Esophagus (tissue), 2 donors: ENCODE measurements at regions not wholly inside any gene's neighbourhood (a gene's known extent, or its start where the extent isn't known, plus 50 kb on each side); places are given as distances from the start of the nearest gene placed in this dataset.

ENCODE experiments used
- H3K27ac ChIP-seq, 2 donors: one replicate each; pipeline ENCODE4 v1.5.1; 2013; ENCODE audit warnings: low read depth in 2 of 2, mild to moderate bottlenecking in 2 of 2, inconsistent platforms in 1 of 2, low read length in 1 of 2, moderate library complexity in 1 of 2
- H3K27me3 ChIP-seq, 2 donors: one replicate each; pipeline ENCODE4 v1.6.1; 2013; ENCODE audit warnings: low read length in 2 of 2, control low read depth in 1 of 2, mild to moderate bottlenecking in 1 of 2; ENCODE audit not compliant: insufficient read depth in 2 of 2, control insufficient read depth in 1 of 2
- H3K36me3 ChIP-seq, 2 donors: one replicate each; pipeline ENCODE4 v1.6.1; 2013; ENCODE audit warnings: low read length in 1 of 2; ENCODE audit not compliant: control insufficient read depth in 2 of 2, insufficient read depth in 2 of 2
- H3K4me1 ChIP-seq, 2 donors: one replicate each; pipeline ENCODE4 v1.6.1; 2013; ENCODE audit warnings: low read length in 1 of 2; ENCODE audit not compliant: control insufficient read depth in 2 of 2, insufficient read depth in 2 of 2
- H3K4me3 ChIP-seq, 2 donors: one replicate each; pipeline ENCODE4 v1.5.1; 2013; ENCODE audit warnings: low read length in 2 of 2, mild to moderate bottlenecking in 2 of 2, low read depth in 1 of 2, moderate library complexity in 1 of 2
- H3K9me3 ChIP-seq, 2 donors: one replicate each; pipeline ENCODE4 v1.6.1; 2013; ENCODE audit warnings: mild to moderate bottlenecking in 2 of 2, low read depth in 1 of 2, low read length in 1 of 2, moderate library complexity in 1 of 2; ENCODE audit not compliant: control insufficient read depth in 2 of 2, insufficient read depth in 1 of 2
- WGBS, 2 donors: extraction: QIAGEN DNeasy Blood & Tissue Kit; methylation state at CpG; one replicate each; pipeline ENCODE4 v1.1.7; 2013; 5-methylcytosine and 5-hydroxymethylcytosine counted together
- donor health status: healthy with polysubstance abuse.
- donor health status: Bipolar disorder and iron deficiency.

GRCh38 chr20:53849471-53850059 is 220.8 kb downstream of the BCAS1 start:
- H3K36me3 ChIP-seq, result no peaks in the 10 kb centered on the region
- H3K9me3 ChIP-seq, result no peaks in the 10 kb centered on the region
- H3K27ac ChIP-seq, result no peak overlapping the region
- WGBS, 2 donors, result 87 to 88% methylated on average over 12 of the region's 12 CpGs
- H3K4me3 ChIP-seq, result no peak overlapping the region
- H3K27me3 ChIP-seq, result no peaks in the 10 kb centered on the region
- H3K4me1 ChIP-seq, result no peaks in the 10 kb centered on the region

- no peaks in the 10 kb centered on the region for H3K9me3 ChIP-seq
- H3K4me1 ChIP-seq, result no peaks in the 10 kb centered on the region
- no peak overlapping the region for H3K27ac ChIP-seq
- no peak overlapping the region for H3K4me3 ChIP-seq
- no peaks in the 10 kb centered on the region for H3K36me3 ChIP-seq
- H3K27me3 ChIP-seq, result no peaks in the 10 kb centered on the region
- WGBS, 2 donors, result 72 to 92% methylated on average over 4 of the region's 4 CpGs
These were observed 222.1 kb downstream of the BCAS1 start for GRCh38 chr20:53848304-53848703.

GRCh38 chr20:53847837-53848170 is 222.6 kb downstream of the BCAS1 start:
- H3K9me3 ChIP-seq, result no peaks in the 10 kb centered on the region
- no peaks in the 10 kb centered on the region for H3K36me3 ChIP-seq
- no peaks in the 10 kb centered on the region for H3K4me1 ChIP-seq
- no peak overlapping the region for H3K4me3 ChIP-seq
- no peak overlapping the region for H3K27ac ChIP-seq
- 79 to 88% methylated on average over 2 of the region's 2 CpGs for WGBS, 2 donors
- no peaks in the 10 kb centered on the region for H3K27me3 ChIP-seq

GRCh38 chr20:53847139-53847836 is 223.1 kb downstream of the BCAS1 start:
- Histone ChIP-seq H3K27me3 (no peaks in the 10 kb centered on the region), H3K27ac (no peak overlapping the region), H3K4me1 (no peaks in the 10 kb centered on the region), H3K36me3 (no peaks in the 10 kb centered on the region), H3K4me3 (no peak overlapping the region), H3K9me3 (no peaks in the 10 kb centered on the region)
- 60 to 69% methylated on average over 8 of the region's 8 CpGs for WGBS, 2 donors

- WGBS, 2 donors, result 86 to 89% methylated on average over 10 of the region's 10 CpGs
These were observed 223.8 kb downstream of the BCAS1 start for GRCh38 chr20:53846640-53847039.

GRCh38 chr20:53845980-53846379 is 224.4 kb downstream of the BCAS1 start:
- no peak overlapping the region for H3K27ac ChIP-seq
- H3K4me3 ChIP-seq, result no peak overlapping the region
- H3K27me3 ChIP-seq, result no peaks in the 10 kb centered on the region
- no peaks in the 10 kb centered on the region for H3K4me1 ChIP-seq
- H3K9me3 ChIP-seq, result no peaks in the 10 kb centered on the region
- no peaks in the 10 kb centered on the region for H3K36me3 ChIP-seq
- WGBS, 2 donors, result 68 to 80% methylated on average over 1 of the region's 1 CpG

More at GRCh38 chr20:53846640-53847039, 223.8 kb downstream of the BCAS1 start:
- no peak overlapping the region for H3K27ac ChIP-seq
- no peaks in the 10 kb centered on the region for H3K4me1 ChIP-seq
- no peaks in the 10 kb centered on the region for H3K36me3 ChIP-seq
- H3K27me3 ChIP-seq, result no peaks in the 10 kb centered on the region
- H3K4me3 ChIP-seq, result no peak overlapping the region
- no peaks in the 10 kb centered on the region for H3K9me3 ChIP-seq

- Histone ChIP-seq H3K4me3 (no peak overlapping the region), H3K27me3 (no peaks in the 10 kb centered on the region), H3K36me3 (no peaks in the 10 kb centered on the region), H3K27ac (no peak overlapping the region), H3K9me3 (no peaks in the 10 kb centered on the region), H3K4me1 (peaks cover 0 to 4% of the 10 kb centered on the region in 2 donors)
- 89 to 91% methylated on average over 8 of the region's 8 CpGs for WGBS, 2 donors
These were observed 226.1 kb downstream of the BCAS1 start for GRCh38 chr20:53844259-53844658.

GRCh38 chr20:53843645-53844044 is 226.7 kb downstream of the BCAS1 start:
- 98 to 99% methylated on average over 2 of the region's 2 CpGs for whole genome bisulfite sequencing, 2 donors
- H3K4me3 ChIP-seq, result no peak overlapping the region
- H3K27me3 ChIP-seq, result no peaks in the 10 kb centered on the region
- H3K4me1 ChIP-seq, result peaks cover 0 to 4% of the 10 kb centered on the region in 2 donors
- no peaks in the 10 kb centered on the region for H3K36me3 ChIP-seq
- no peak overlapping the region for H3K27ac ChIP-seq
- H3K9me3 ChIP-seq, result no peaks in the 10 kb centered on the region

- Histone ChIP-seq H3K27ac (no peak overlapping the region), H3K9me3 (no peaks in the 10 kb centered on the region), H3K4me3 (no peak overlapping the region), H3K27me3 (no peaks in the 10 kb centered on the region), H3K4me1 (peaks cover 0 to 4% of the 10 kb centered on the region in 2 donors), H3K36me3 (no peaks in the 10 kb centered on the region)
- 85 to 89% methylated on average over 1 of the region's 1 CpG for WGBS, 2 donors
These were observed 227.9 kb downstream of the BCAS1 start for GRCh38 chr20:53842301-53843099.
